Tibial nerve (tissue), 4 donors: ENCODE measurements at regions not wholly inside any gene's neighbourhood (a gene's known extent, or its start where the extent isn't known, plus 50 kb on each side); places are given as distances from the start of the nearest gene placed in this dataset.

ENCODE experiments used
- DNase-seq, 2 donors: peaks; one replicate each; pipeline ENCODE4 v3.0.0-alpha.2; 2019; ENCODE audit warnings: low spot score in 2 of 2
- H3K27ac ChIP-seq, 4 donors: fragments of 200-600 bp; sonication (generic) in 3 of 4; one replicate each; pipeline ENCODE4 v1.5.1; 2017 to 2019; ENCODE audit warnings: mild to moderate bottlenecking in 1 of 4
- H3K27me3 ChIP-seq, 2 donors: fragments of 200-600 bp; sonication (generic) in 1 of 2; one replicate each; pipeline versions ENCODE4 v1.5.1 to v1.6.0; 2017 to 2019
- H3K36me3 ChIP-seq, 3 donors: fragments of 200-600 bp; sonication (generic); one replicate each; pipeline ENCODE4 v1.5.1; 2018 to 2019
- H3K4me1 ChIP-seq, 4 donors: fragments of 200-600 bp; sonication (generic) in 3 of 4; one replicate each; pipeline ENCODE4 v1.5.1; 2017 to 2019
- H3K4me3 ChIP-seq, 4 donors: fragments of 200-600 bp; sonication (generic) in 3 of 4; one replicate each; pipeline ENCODE4 v1.5.1; 2017 to 2019; ENCODE audit warnings: mild to moderate bottlenecking in 1 of 4, moderate library complexity in 1 of 4
- H3K9me3 ChIP-seq, 4 donors: fragments of 200-600 bp; sonication (generic) in 3 of 4; one replicate each; pipeline ENCODE4 v1.5.1; 2017 to 2019
- CTCF ChIP-seq, 5 experiments: fragments of 200-600 bp in 3 of 5; fragments of 450-650 bp in 2 of 5; sonication (generic) in 3 of 5; IDR thresholded peaks; one replicate each; pipeline ENCODE4 v1.5.1; 2016 to 2019; ENCODE audit warnings: antibody characterized with exemption in 5 of 5, mild to moderate bottlenecking in 3 of 5, moderate library complexity in 2 of 5
- EP300 ChIP-seq, 2 donors: sonication (generic); formaldehyde crosslinking; IDR thresholded peaks; one replicate each; pipeline ENCODE4 v1.6.1; 2017; ENCODE audit warnings: antibody characterized with exemption in 2 of 2, mild to moderate bottlenecking in 1 of 2
- POLR2A ChIP-seq, 2 donors: fragments of 450-650 bp; IDR thresholded peaks; one replicate each; pipeline ENCODE4 v1.6.1; 2017; ENCODE audit warnings: antibody characterized with exemption in 2 of 2, mild to moderate bottlenecking in 2 of 2, moderate library complexity in 2 of 2
- WGBS, 2 donors: methylation state at CpG; one replicate each; pipeline ENCODE4 v1.1.5; 2018; 5-methylcytosine and 5-hydroxymethylcytosine counted together

GRCh38 chr4:151888367-151888866 is 127.6 kb upstream of the GATB start:
- H3K27me3 ChIP-seq: no peaks in the 10 kb centered on the region
- DNase-seq: no peak
- TF ChIP-seq CTCF (IDR thresholded peaks at IDR 0.05) (no peak), EP300 (IDR thresholded peaks at IDR 0.05) (no peak), POLR2A (IDR thresholded peaks at IDR 0.05) (no peak)
- H3K36me3 ChIP-seq: no peaks in the 10 kb centered on the region
- WGBS, 2 donors: 88 to 95% methylated on average over 6 of the region's 6 CpGs
- H3K4me1 ChIP-seq: no peaks in the 10 kb centered on the region
- no peak overlapping the region for H3K4me3 ChIP-seq
- no peak overlapping the region for H3K27ac ChIP-seq
- H3K9me3 ChIP-seq: peaks cover 0 to 5% (median 0%) of the 10 kb centered on the region in 4 donors

GRCh38 chr4:151887816-151888180 is 127.0 kb upstream of the GATB start:
- 88 to 91% methylated on average over 3 of the region's 3 CpGs for WGBS, 2 donors
- DNase-seq: no peak
- no peak overlapping the region for H3K27ac ChIP-seq

DNA sequence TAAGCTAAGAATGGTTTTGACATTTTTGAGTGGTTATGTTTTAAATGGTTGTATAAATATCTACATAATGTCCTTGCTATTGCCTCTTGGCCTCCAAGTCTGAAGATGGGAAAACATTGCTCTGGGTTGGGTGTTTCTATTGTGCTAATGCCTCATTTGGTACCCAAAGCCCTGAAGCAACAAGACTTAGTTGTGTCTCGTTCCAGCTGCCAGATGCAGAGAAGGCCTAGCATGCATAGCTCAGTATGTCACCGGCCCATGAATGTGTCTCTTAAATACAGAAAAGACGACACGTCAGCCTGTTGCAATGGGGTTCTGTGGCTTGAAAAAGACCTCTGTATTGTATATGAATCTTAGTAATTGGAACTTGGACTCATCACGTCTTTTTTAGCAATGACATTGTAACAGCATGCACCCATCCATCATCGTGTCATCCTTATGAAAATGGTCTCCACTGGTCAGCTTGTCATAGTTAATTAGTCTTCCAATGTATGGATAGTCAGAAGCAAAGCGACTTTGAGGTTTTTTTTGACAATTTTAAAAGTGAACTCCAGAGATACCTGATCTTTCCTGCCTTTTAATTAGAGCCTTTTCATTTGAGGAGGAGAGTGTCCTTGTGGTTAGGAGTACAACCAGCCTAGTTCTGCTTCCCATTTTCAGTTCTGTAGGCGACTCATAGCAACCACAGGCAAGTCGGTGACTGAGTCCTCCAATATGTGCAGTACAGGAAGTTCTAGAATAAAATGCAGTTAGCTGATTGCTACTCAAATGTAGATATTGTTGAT is 126.4 kb upstream of the GATB start:
- WGBS, 2 donors: 76 to 78% methylated on average over 9 of the region's 9 CpGs
- H3K27ac ChIP-seq: no peak overlapping the region
- no peak for DNase-seq

More at GRCh38 chr4:151887816-151888180, 127.0 kb upstream of the GATB start:
- Histone ChIP-seq H3K4me1 (no peaks in the 10 kb centered on the region), H3K4me3 (no peak overlapping the region), H3K9me3 (peaks cover 0 to 5% (median 0%) of the 10 kb centered on the region in 4 donors), H3K36me3 (no peaks in the 10 kb centered on the region), H3K27me3 (no peaks in the 10 kb centered on the region)
- TF ChIP-seq EP300 (IDR thresholded peaks at IDR 0.05): no peak
- no peak for TF ChIP-seq POLR2A (IDR thresholded peaks at IDR 0.05)
- TF ChIP-seq CTCF (IDR thresholded peaks at IDR 0.05): no peak

GRCh38 chr4:151885123-151885522 is 124.3 kb upstream of the GATB start:
- 91 to 96% methylated on average over 5 of the region's 5 CpGs for WGBS, 2 donors
- DNase-seq: no peak
- H3K4me3 ChIP-seq: no peak overlapping the region
- H3K27me3 ChIP-seq: no peaks in the 10 kb centered on the region
- H3K4me1 ChIP-seq: no peaks in the 10 kb centered on the region
- H3K36me3 ChIP-seq: no peaks in the 10 kb centered on the region
- H3K27ac ChIP-seq: no peak overlapping the region
- no peak for TF ChIP-seq EP300 (IDR thresholded peaks at IDR 0.05)
- no peak for TF ChIP-seq POLR2A (IDR thresholded peaks at IDR 0.05)
- no peak for TF ChIP-seq CTCF (IDR thresholded peaks at IDR 0.05)
- peaks cover 0 to 5% (median 0%) of the 10 kb centered on the region in 4 donors for H3K9me3 ChIP-seq

More for the DNA sequence above, 126.4 kb upstream of the GATB start:
- Histone ChIP-seq H3K4me1 (no peaks in the 10 kb centered on the region), H3K36me3 (no peaks in the 10 kb centered on the region), H3K4me3 (no peak overlapping the region), H3K27me3 (no peaks in the 10 kb centered on the region), H3K9me3 (peaks cover 0 to 5% (median 0%) of the 10 kb centered on the region in 4 donors)
- TF ChIP-seq POLR2A (IDR thresholded peaks at IDR 0.05) (no peak), CTCF (IDR thresholded peaks at IDR 0.05) (no peak)

DNA sequence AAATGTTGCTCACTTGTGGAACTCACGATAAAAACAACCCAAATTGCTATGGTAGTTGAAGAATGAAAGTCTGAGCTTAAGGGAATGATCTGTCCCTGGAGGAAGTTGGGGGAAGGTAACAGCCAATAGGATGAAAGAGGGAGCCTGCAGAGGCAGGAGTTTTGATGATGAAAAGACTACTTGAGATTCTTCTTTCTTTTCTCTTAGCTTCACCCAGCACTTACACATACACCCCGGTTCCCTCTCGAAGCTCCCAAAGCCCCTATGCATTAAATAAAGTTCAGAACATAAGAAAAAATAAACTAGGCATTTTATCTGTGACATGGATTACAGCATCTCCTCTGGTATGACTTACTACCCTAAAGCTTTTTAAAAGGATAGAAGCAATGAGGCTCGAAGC is 122.9 kb upstream of the GATB start:
- 67 to 85% methylated on average over 4 of the region's 4 CpGs for WGBS, 2 donors
- DNase-seq: no peak

More for the DNA sequence above, 122.9 kb upstream of the GATB start:
- H3K4me1 ChIP-seq: no peaks in the 10 kb centered on the region
- H3K4me3 ChIP-seq: no peak overlapping the region
- H3K27me3 ChIP-seq: no peaks in the 10 kb centered on the region
- H3K36me3 ChIP-seq: no peaks in the 10 kb centered on the region
- TF ChIP-seq POLR2A (IDR thresholded peaks at IDR 0.05) (no peak), EP300 (IDR thresholded peaks at IDR 0.05) (no peak), CTCF (IDR thresholded peaks at IDR 0.05) (no peak)
- no peak overlapping the region for H3K27ac ChIP-seq
- H3K9me3 ChIP-seq: peaks cover 0 to 5% (median 0%) of the 10 kb centered on the region in 4 donors
